ENCODE measurements at regions not wholly inside any gene's neighbourhood (a gene's known extent, or its start where the extent isn't known, plus 50 kb on each side); places are given as distances from the start of the nearest gene placed in this dataset.

DNA sequence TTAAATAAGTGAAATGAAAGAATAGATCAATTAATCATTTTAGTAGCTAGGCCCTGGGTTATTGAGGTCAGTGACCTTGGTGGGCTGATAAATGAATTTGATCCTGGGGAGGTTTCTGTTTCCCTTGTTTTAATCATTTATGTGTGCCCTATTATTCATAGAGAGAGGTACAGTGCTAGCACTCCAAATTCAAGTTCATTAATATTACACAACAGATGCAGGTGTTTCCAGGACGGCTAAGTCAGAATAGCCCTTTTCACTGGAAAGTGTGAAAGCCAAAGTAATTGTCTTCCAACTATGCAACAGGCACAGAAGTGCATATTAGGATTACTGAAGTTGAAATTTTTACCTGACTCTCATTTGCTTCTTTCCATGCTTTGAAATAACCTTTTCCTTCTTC, 61.7 kb upstream of the SGK1 start:
- Histone ChIP-seq H3K9me1 (ENCODE audit: control insufficient read depth, insufficient read depth, low read length) (no peaks in the 10 kb centered on the region), H4K20me1 (replicated peaks; ENCODE audit: control insufficient read depth, insufficient read depth, low read length) (no peaks in the 10 kb centered on the region), H3K9ac (ENCODE audit: insufficient read depth in 1 of 2, low read depth in 2 of 2, low read length in 2 of 2) (no peak overlapping the region), H3K4me3 (no peak overlapping the region), H3K36me3 (ENCODE audit: control insufficient read depth, insufficient read depth, low read length) (no peaks in the 10 kb centered on the region), H3K4me2 (ENCODE audit: insufficient read depth, low read length) (no peak overlapping the region), H3K79me2 (ENCODE audit: control insufficient read depth, insufficient read depth, low read length) (no peaks in the 10 kb centered on the region), H3K9me3 (replicated peaks; ENCODE audit: control insufficient read depth, insufficient read depth, low read depth, low read length) (no peaks in the 10 kb centered on the region), H3K4me1 (replicated peaks in 1 of 2; ENCODE audit: control insufficient read depth in 2 of 2, insufficient read depth in 2 of 2, low read length in 2 of 2) (no peaks in the 10 kb centered on the region; a peak in 2 of 5 replicates), H2AFZ (ENCODE audit: low read depth, low read length) (peak overlapping the region; percentile 77), H3K27me3 (ENCODE audit: control insufficient read depth in 2 of 2, insufficient read depth in 2 of 2, low read length in 2 of 2) (no peaks in the 10 kb centered on the region), H3K27ac (ENCODE audit: extremely low read depth, low read depth, low read length) (no peak overlapping the region)
- in situ Hi-C loops (cut with MboI) (no loop called here), intact Hi-C loops (cut with micrococcal nuclease) (loop anchor here (10.0 kb wide), 1 partner anchor 205 kb away; no protein-coding TSS in a partner anchor)
- no TSS peak for BruUV-seq (replicated peaks)
- FAIRE-seq (no peak), DNase-seq (ENCODE audit: extremely low read depth in 1 of 4, low spot score in 3 of 4) (no peak), ATAC-seq (no peak)
- POLR2A ChIA-PET = interaction anchor here (1.3 to 2.8 kb wide), 2 partner anchors 12 to 13 kb away, joined by 4 to 8 read pairs; no protein-coding TSS in a partner anchor
- TF ChIP-seq, protein P1, sequence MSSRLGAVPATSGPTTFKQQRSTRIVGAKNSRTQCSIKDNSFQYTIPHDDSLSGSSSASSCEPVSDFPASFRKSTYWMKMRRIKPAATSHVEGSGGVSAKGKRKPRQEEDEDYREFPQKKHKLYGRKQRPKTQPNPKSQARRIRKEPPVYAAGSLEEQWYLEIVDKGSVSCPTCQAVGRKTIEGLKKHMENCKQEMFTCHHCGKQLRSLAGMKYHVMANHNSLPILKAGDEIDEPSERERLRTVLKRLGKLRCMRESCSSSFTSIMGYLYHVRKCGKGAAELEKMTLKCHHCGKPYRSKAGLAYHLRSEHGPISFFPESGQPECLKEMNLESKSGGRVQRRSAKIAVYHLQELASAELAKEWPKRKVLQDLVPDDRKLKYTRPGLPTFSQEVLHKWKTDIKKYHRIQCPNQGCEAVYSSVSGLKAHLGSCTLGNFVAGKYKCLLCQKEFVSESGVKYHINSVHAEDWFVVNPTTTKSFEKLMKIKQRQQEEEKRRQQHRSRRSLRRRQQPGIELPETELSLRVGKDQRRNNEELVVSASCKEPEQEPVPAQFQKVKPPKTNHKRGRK (tag; IDR thresholded peaks at IDR 0.05) = 0 out of 2 replicates have a peak, but pooled peaks have one; percentile 28
- TF ChIP-seq ZNF217 (CRISPR knock-in tag; IDR thresholded peaks at IDR 0.05) = no peak
- CTCF ChIA-PET (ENCODE audit: low intra/inter-chr PET ratio) = no interaction called here
- 71% methylated on average over 1 of the region's 1 CpG for WGBS (ENCODE audit: insufficient coverage, low coverage, missing lambda C conversion rate)

DNA sequence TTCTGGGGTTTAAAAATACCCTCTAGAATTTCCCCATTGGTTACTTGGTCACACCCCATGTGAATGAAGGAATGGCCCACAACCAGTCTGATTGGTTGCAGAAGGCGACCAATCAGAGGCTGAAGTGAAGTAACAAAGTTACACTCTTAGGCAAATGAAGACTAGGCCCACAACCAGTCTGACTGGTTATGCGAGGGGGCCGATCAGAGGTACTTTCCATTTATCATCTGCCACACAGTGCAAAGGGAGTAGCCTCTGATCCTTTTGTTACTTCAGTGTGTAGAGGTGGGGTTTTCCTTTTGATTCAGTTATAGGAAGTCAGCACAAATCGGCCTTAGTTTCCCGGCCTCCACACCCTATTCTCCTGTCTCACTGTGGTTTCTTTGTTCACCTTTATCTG, 61.2 kb upstream of the SGK1 start:
- Histone ChIP-seq H3K27me3 (ENCODE audit: control insufficient read depth in 2 of 2, insufficient read depth in 2 of 2, low read length in 2 of 2) (no peaks in the 10 kb centered on the region), H3K9me3 (replicated peaks; ENCODE audit: control insufficient read depth, insufficient read depth, low read depth, low read length) (no peaks in the 10 kb centered on the region), H3K4me2 (ENCODE audit: insufficient read depth, low read length) (no peak overlapping the region), H3K4me3 (no peak overlapping the region), H2AFZ (ENCODE audit: low read depth, low read length) (peak overlapping the region; percentile 77), H3K36me3 (ENCODE audit: control insufficient read depth, insufficient read depth, low read length) (no peaks in the 10 kb centered on the region), H3K9ac (ENCODE audit: insufficient read depth in 1 of 2, low read depth in 2 of 2, low read length in 2 of 2) (no peak overlapping the region), H3K4me1 (replicated peaks in 1 of 2; ENCODE audit: control insufficient read depth in 2 of 2, insufficient read depth in 2 of 2, low read length in 2 of 2) (peaks cover 0 to under 1% of the 10 kb centered on the region in 2 experiments; a peak in 2 of 5 replicates), H3K79me2 (ENCODE audit: control insufficient read depth, insufficient read depth, low read length) (no peaks in the 10 kb centered on the region), H3K27ac (ENCODE audit: extremely low read depth, low read depth, low read length) (no peak overlapping the region), H4K20me1 (replicated peaks; ENCODE audit: control insufficient read depth, insufficient read depth, low read length) (no peaks in the 10 kb centered on the region), H3K9me1 (ENCODE audit: control insufficient read depth, insufficient read depth, low read length) (no peaks in the 10 kb centered on the region)
- in situ Hi-C loops (cut with MboI) = no loop called here
- TF ChIP-seq NFYB (IDR thresholded peaks at IDR 0.05; ENCODE audit: extremely low read depth, insufficient read length) (peak; percentile 55), HMBOX1 (IDR thresholded peaks at IDR 0.05) (0 out of 2 replicates have a peak, but pooled peaks have one; percentile 21), CTCF (IDR thresholded peaks at IDR 0.05 in 2 of 3, conservative IDR thresholded peaks at IDR 0.05 in 1 of 3; ENCODE audit: insufficient read depth in 2 of 3, low read depth in 1 of 3, low read length in 3 of 3) (no peak), ZNF449 (CRISPR knock-in tag; IDR thresholded peaks at IDR 0.05) (no peak)
- 47% methylated on average over 4 of the region's 5 CpGs for WGBS (ENCODE audit: insufficient coverage, low coverage, missing lambda C conversion rate)
- ATAC-seq = peak; percentile 80
- POLR2A ChIA-PET = interaction anchor here (2.8 kb wide), 1 partner anchor 11 kb away, joined by 8 read pairs; no protein-coding TSS in a partner anchor
- CTCF ChIA-PET (ENCODE audit: low intra/inter-chr PET ratio) = no interaction called here
- peak in 1 of 4 experiments; percentile 19 for DNase-seq (ENCODE audit: extremely low read depth in 1 of 4, low spot score in 3 of 4)
- FAIRE-seq = peak; percentile 15
- no TSS peak for BruUV-seq (replicated peaks)
- intact Hi-C loops (cut with micrococcal nuclease) = loop anchor here (10.0 kb wide), 1 partner anchor 204 kb away; no protein-coding TSS in a partner anchor
